ENCODE measurements at regions not wholly inside any gene's neighbourhood (a gene's known extent, or its start where the extent isn't known, plus 50 kb on each side); places are given as distances from the start of the nearest gene placed in this dataset.
"Not testable (repeated sequence)": the region's sequence is repeated elsewhere in the genome, so short reads cannot be mapped to it uniquely, and the experiment has no call there.

- TF ChIP-seq CTCF (conservative IDR thresholded peaks at IDR 0.05; ENCODE audit: low read depth, low read length); EZH2 (IDR thresholded peaks at IDR 0.05; ENCODE audit: low read length, unreplicated experiment); EZH2phosphoT487 (IDR thresholded peaks at IDR 0.05; ENCODE audit: borderline replicate concordance, low read length): not testable (repeated sequence)
Observed at GRCh38 chr15:22572152-22572735, 113.5 kb downstream of the GOLGA6L22 start.

All from PC-3 (cell line).